OCI-LY7 (cell line): ENCODE measurements at regions not wholly inside any gene's neighbourhood (a gene's known extent, or its start where the extent isn't known, plus 50 kb on each side); places are given as distances from the start of the nearest gene placed in this dataset.
"Not testable (repeated sequence)": the region's sequence is repeated elsewhere in the genome, so short reads cannot be mapped to it uniquely, and the experiment has no call there.

Experiments
- BruUV-seq: library from RNA; stranded (reverse); fragments of 400-500 nt; replicated peaks from 2 replicates; lab custom pipeline; 2021; lab: Mats Ljungman, UMichigan
- CTCF ChIA-PET: fragments of 300-600 bp; sonication (Branson Sonifier 250); formaldehyde crosslinking; loops from one replicate; lab custom pipeline; 2022; ENCODE audit warnings: antibody characterized with exemption; ENCODE audit not compliant: unreplicated experiment; lab: Charles Lee
- POLR2A ChIA-PET: fragments of 300-600 bp; sonication (Branson Sonifier 250); formaldehyde crosslinking; loops from one replicate; lab custom pipeline; 2022; ENCODE audit warnings: antibody characterized with exemption; lab: Charles Lee
- DNase-seq: peaks from one replicate; pipeline ENCODE4 v3.0.0-alpha.2; 2015; ENCODE audit warnings: low spot score
- H2AFZ ChIP-seq: fragments of 200-600 bp; sonication (generic), shearing (Covaris generic); 2 replicates; pipeline ENCODE4 v1.6.1; 2014; ENCODE audit warnings: mild to moderate bottlenecking, antibody characterized with exemption, low read length, moderate library complexity
- H3K27ac ChIP-seq: fragments of 200-600 bp; sonication (generic); 2 replicates; pipeline ENCODE4 v1.5.1; 2014; ENCODE audit warnings: mixed run types, low read depth, mild to moderate bottlenecking, moderate library complexity, low read length, inconsistent platforms; ENCODE audit not compliant: poor library complexity, severe bottlenecking
- H3K36me3 ChIP-seq: fragments of 200-600 bp; sonication (generic); 2 replicates; pipeline ENCODE4 v1.6.1; 2014; ENCODE audit warnings: mild to moderate bottlenecking, antibody characterized with exemption, low read length, moderate library complexity, mixed read lengths; ENCODE audit not compliant: insufficient read depth
- H3K4me1 ChIP-seq: fragments of 200-600 bp; sonication (generic); 2 replicates; pipeline ENCODE4 v1.5.1; 2014; ENCODE audit warnings: mild to moderate bottlenecking, low read length; ENCODE audit not compliant: insufficient read depth, poor library complexity, severe bottlenecking
- H3K4me2 ChIP-seq: fragments of 200-600 bp; sonication (generic); 2 replicates; pipeline ENCODE4 v1.6.1; 2014; ENCODE audit warnings: mild to moderate bottlenecking, low read length
- H3K4me3 ChIP-seq: fragments of 200-600 bp; sonication (generic); 2 replicates; pipeline ENCODE4 v1.5.1; 2014; ENCODE audit warnings: mild to moderate bottlenecking, low read depth, low read length; ENCODE audit not compliant: poor library complexity, severe bottlenecking
- H3K79me2 ChIP-seq: fragments of 200-600 bp; sonication (generic); 2 replicates; pipeline ENCODE4 v1.6.1; 2016; ENCODE audit warnings: low read depth, mild to moderate bottlenecking, low read length, moderate library complexity, mixed read lengths; ENCODE audit not compliant: insufficient read depth
- H3K9me2 ChIP-seq: fragments of 200-600 bp; sonication (generic); 2 replicates; pipeline ENCODE4 v1.6.1; 2016; ENCODE audit warnings: mild to moderate bottlenecking, low read length, mixed read lengths; ENCODE audit not compliant: insufficient read depth
- H3K9me3 ChIP-seq: fragments of 200-600 bp; sonication (generic); 2 replicates; pipeline ENCODE4 v1.6.1; 2014; ENCODE audit warnings: mild to moderate bottlenecking, mixed run types, low read length, mixed read lengths
- H4K20me1 ChIP-seq: fragments of 200-600 bp; sonication (generic); 2 replicates; pipeline ENCODE4 v1.6.1; 2014; ENCODE audit warnings: mild to moderate bottlenecking, antibody characterized with exemption, low read length, moderate library complexity, mixed read lengths; ENCODE audit not compliant: insufficient read depth
- CTCF ChIP-seq: fragments of 200-600 bp; sonication (generic); conservative IDR thresholded peaks from 2 replicates; pipeline ENCODE4 v1.5.1; 2014; ENCODE audit warnings: mild to moderate bottlenecking, antibody characterized with exemption, low read length, moderate library complexity, mixed read lengths
- EZH2phosphoT487 ChIP-seq: fragments of 200-600 bp; sonication (generic); IDR thresholded peaks from 2 replicates; pipeline ENCODE4 v1.6.1; 2018; ENCODE audit warnings: low read depth, borderline replicate concordance, mild to moderate bottlenecking, mixed run types, antibody characterized with exemption, low read length, moderate library complexity, mixed read lengths
- intact Hi-C: fragments of 100-400 bp; cut with micrococcal nuclease; formaldehyde crosslinking; loops from one replicate; pipeline ENCODE4 v1.10.0; 2022; ENCODE audit not compliant: unreplicated experiment

GRCh38 chr4:72712997-72713396 is 144.0 kb upstream of the ADAMTS3 start:
- Histone ChIP-seq H3K27ac (no peak overlapping the region), H3K9me2 (no peaks in the 10 kb centered on the region), H3K4me2 (no peak overlapping the region), H3K79me2 (no peaks in the 10 kb centered on the region), H3K36me3 (no peaks in the 10 kb centered on the region), H3K4me1 (no peaks in the 10 kb centered on the region), H2AFZ (no peak overlapping the region), H4K20me1 (no peaks in the 10 kb centered on the region), H3K4me3 (no peak overlapping the region), H3K9me3 (no peaks in the 10 kb centered on the region)
- DNase-seq: no peak
- no peak for TF ChIP-seq EZH2phosphoT487
- no peak for TF ChIP-seq CTCF
- intact Hi-C loops: no loop called here
- no TSS peak for BruUV-seq
- ChIA-PET POLR2A (no interaction called here), CTCF (no interaction called here)

GRCh38 chr4:72709475-72709874 is 140.5 kb upstream of the ADAMTS3 start:
- Histone ChIP-seq H3K79me2 (no peaks in the 10 kb centered on the region), H3K27ac (no peak overlapping the region), H3K36me3 (no peaks in the 10 kb centered on the region), H3K4me3 (no peak overlapping the region), H3K9me3 (no peaks in the 10 kb centered on the region), H2AFZ (no peak overlapping the region), H3K4me2 (no peak overlapping the region), H3K9me2 (no peaks in the 10 kb centered on the region), H4K20me1 (no peaks in the 10 kb centered on the region), H3K4me1 (no peaks in the 10 kb centered on the region)
- no peak for DNase-seq
- CTCF ChIA-PET: no interaction called here
- POLR2A ChIA-PET: no interaction called here
- no peak for TF ChIP-seq CTCF
- TF ChIP-seq EZH2phosphoT487: no peak
- intact Hi-C loops: no loop called here
- BruUV-seq: no TSS peak

GRCh38 chr4:72706684-72707083 is 137.7 kb upstream of the ADAMTS3 start:
- CTCF ChIA-PET: no interaction called here
- H2AFZ ChIP-seq: no peak overlapping the region

GRCh38 chr4:72704925-72705640 is 136.1 kb upstream of the ADAMTS3 start:
- CTCF ChIA-PET, H3K9me2 ChIP-seq, H4K20me1 ChIP-seq, POLR2A ChIA-PET, H3K79me2 ChIP-seq, BruUV-seq, H3K4me1 ChIP-seq, H3K9me3 ChIP-seq, H3K36me3 ChIP-seq, DNase-seq, H3K27ac ChIP-seq, H3K4me2 ChIP-seq, H3K4me3 ChIP-seq, H2AFZ ChIP-seq: not testable (repeated sequence)
- intact Hi-C loops: loop anchor here (5.0 kb wide), 1 partner anchor 552 kb away; the partner anchor contains the start of gene ANKRD17

More at GRCh38 chr4:72706684-72707083, 137.7 kb upstream of the ADAMTS3 start:
- Histone ChIP-seq H3K9me3 (no peaks in the 10 kb centered on the region), H3K4me1 (no peaks in the 10 kb centered on the region), H3K79me2 (no peaks in the 10 kb centered on the region), H4K20me1 (no peaks in the 10 kb centered on the region), H3K36me3 (no peaks in the 10 kb centered on the region), H3K27ac (no peak overlapping the region), H3K4me2 (no peak overlapping the region), H3K9me2 (no peaks in the 10 kb centered on the region), H3K4me3 (no peak overlapping the region)
- DNase-seq: no peak
- POLR2A ChIA-PET: no interaction called here
- intact Hi-C loops: no loop called here
- TF ChIP-seq EZH2phosphoT487 (no peak), CTCF (no peak)
- no TSS peak for BruUV-seq
